Activated naive CD4-positive, alpha-beta T cell treated with Interleukin-2 at 50 U/mL for 16 hours (primary cell): ENCODE measurements at regions not wholly inside any gene's neighbourhood (a gene's known extent, or its start where the extent isn't known, plus 50 kb on each side); places are given as distances from the start of the nearest gene placed in this dataset.

Source experiments
- DNase-seq: peaks from one replicate; pipeline ENCODE4 v3.0.0-alpha.2; 2020

DNA sequence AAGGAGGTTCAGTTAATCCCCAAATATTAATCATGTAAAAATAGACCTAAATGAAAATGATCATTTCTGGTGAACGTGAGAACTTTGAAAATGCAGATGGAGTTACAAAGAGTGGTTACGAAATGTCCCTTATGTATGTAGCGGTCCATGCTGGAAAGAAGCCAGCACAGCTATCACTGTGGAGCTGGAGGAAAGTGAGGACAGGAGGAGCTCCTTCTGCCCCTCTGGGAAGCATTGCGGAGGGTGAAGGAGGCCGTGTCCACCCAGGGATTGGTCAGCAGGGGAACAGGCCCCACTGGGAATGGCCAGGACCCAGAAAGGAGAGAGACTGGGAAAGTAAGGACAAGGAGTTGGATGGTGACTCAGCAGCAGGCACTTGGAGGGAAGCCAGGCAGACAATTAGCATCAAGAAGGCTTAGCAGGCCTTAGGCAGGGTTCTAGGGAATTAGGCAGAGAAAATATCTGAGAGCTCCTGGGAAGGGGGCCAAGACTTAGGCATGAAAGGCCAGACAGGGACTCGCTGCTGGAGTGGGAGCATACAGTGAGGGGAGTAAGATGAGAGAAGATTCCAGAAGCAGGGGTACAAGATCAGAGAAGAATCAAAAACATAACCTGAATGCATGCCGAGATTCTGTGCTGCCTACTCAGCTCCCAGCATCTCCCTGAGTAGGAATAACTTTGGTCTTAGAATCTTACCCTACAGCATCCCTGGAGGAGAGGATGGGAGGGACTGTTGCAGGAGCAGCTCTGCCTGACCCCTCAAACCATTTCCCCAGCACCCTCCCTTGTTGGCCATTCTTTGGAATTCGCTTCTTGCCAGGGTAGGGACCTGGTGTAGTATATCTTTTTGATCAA, 171.0 kb upstream of the UMPS start:
- DNase-seq, result no peak

DNA sequence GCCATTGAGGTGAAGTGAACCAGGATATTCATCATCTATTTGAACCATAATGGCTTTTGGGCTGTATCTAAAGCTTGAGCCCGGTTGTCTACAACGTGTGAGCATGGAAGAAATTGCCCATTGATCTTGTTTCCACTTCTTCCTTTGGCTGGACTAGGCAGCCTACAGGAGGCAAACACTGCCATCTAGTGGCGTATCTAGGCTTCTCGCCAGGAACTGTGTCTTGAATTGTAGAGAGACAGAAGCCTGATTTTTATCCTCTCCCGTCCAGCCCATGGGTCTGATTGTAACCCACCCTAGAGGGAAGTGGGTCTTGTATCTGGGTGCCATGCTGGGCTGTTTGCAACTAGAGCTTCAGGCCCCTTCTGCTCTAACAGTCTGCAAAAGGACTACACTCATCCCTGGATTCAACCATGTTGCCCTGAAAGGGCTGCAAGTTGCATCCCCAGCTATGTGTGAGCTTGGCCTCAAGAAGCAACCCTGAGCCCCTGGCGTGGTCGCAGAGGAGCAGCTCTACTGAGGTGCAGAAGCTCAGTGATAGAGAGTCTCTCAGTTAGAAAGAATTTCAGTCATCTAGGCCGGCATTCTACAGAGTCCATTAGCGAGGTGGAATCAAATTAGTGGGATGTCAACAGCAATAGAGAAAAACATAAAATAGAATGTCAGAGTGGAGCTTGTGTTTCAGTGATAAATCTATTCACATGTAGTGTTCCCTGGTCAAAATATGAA, 170.2 kb upstream of the UMPS start:
- peak; percentile 55 for DNase-seq

GRCh38 chr3:124560666-124561215, 169.5 kb upstream of the UMPS start:
- DNase-seq, result no peak

- DNase-seq, result no peak
These were observed 167.5 kb upstream of the UMPS start for GRCh38 chr3:124562769-124563168.

- no peak for DNase-seq
These were observed 166.9 kb upstream of the UMPS start for GRCh38 chr3:124563376-124563775.

DNA sequence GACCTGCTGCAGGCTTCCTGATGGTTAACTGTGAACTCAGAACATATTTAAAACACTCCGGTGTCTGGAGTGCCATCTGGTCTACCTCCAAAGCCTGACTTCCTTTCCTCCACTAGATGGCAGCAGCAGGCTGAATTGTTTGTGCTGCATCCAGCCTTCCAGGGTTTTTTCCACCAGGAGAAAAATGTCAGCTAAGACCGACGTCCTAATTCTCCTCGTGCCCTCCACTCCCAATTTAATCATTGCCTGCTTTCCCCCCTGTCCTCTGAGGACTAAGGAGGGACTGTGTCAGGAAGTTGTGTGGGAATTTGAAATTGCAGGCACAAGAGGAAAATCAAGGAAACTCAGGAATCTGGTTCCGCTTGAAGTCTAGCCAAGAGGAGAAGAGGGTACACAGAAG, 165.2 kb upstream of the UMPS start:
- DNase-seq, result peak; percentile 43

GRCh38 chr3:124565551-124565950, 164.7 kb upstream of the UMPS start:
- DNase-seq, result no peak

DNA sequence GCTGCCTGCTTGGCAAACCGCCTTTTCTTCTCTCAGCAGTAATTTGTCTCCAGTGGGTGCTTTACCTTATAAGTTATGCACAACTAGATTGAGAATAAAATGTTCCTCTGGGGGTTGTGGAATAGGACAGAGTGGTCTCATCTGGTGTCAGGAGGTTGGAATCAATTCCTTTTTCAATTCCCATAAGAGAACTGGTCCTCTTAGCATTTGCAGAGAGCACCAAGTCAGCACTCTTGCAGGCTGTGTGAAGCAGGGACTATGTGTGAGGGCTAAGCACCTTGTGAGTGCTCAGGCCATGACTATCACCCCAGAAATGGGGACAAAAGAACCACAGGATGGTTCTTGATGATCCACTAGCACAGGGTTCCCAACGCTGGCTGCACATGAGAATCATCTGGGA, 163.6 kb upstream of the UMPS start:
- no peak for DNase-seq

DNA sequence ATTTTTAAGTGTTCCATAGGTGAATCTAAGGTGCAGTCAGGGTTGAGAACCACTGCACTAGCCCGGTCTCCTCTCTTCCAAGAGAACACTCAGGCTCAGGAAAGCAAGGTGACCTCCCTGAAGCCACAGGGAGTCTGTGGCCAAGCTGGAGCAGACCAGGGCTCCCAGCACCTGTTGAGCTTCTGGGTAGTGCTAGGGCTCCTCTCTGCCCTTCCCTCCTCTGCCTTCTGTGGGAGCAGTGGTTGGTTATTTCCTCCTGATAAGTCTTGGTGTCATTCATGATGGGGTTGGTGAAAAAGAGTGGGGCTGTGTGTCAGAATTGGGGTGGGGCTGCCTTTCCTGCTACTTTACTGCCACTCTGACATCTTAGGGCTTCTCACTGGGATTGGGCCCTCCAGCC, 163.1 kb upstream of the UMPS start:
- DNase-seq, result no peak

DNA sequence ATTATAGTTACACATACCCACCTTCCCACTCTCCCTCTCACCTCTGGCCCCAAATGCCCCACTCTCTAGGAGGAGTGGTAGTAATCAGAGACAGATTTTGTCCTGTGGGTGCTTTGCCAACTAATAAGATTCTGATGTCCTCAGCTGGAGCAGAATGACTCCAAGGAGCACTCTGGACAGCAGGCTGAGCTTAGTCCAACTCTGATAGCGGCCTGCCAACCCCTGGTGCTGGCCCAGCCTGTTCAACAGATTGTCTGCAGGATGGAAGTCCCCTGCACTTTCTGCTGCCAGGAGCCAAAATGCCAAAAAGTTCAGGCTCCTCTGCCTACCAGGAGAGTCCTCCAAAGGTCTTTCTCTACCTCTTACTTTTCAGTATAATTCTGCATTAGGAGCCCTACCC, 160.5 kb upstream of the UMPS start:
- DNase-seq, result no peak

DNA sequence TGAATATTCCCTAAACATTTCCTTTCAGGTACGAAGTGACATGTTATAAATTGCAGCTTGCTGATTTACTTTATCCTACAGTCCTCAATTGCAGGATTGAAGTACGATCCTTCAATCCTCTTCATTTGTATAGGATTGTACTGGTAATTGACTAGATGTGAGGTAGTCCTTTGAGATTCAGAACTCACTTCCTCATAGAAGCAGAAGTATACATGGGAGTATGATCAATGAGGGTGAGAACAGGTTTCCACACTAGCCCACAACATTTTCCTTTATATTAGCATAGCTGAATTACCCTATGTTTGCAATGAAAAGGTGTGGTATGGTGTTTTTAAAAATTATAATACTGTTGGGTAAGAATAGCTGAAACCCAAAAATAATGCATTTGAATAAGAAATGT, 160.0 kb upstream of the UMPS start:
- no peak for DNase-seq

DNA sequence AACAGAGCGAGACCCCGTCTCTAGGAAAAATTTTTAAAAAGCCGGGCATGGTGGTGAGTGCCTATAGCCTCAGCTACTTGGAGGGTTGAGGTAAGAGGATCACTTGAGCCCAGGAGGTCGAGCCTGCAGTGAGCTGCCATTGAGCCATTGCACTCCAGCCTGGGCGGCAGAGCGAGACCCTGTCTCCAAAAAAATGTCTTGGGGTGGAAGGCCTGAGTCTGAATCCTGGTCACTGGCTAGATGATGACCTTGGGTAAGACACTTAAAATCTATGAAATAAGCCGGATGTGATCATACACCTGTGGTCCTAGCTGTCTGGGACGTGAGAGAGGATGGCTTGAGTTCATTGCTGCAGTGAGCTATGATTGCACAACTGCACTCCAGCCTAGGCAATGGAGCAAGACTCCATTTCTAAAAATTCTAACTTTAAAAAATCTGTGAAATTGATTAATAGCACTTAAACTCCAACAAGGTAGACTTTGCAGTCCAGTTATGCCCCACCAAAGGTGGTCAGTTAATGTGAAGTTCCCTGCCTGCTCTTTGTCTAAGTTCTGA, 157.3 kb upstream of the UMPS start:
- no peak for DNase-seq

GRCh38 chr3:124574012-124574411, 156.2 kb upstream of the UMPS start:
- DNase-seq, result no peak

DNA sequence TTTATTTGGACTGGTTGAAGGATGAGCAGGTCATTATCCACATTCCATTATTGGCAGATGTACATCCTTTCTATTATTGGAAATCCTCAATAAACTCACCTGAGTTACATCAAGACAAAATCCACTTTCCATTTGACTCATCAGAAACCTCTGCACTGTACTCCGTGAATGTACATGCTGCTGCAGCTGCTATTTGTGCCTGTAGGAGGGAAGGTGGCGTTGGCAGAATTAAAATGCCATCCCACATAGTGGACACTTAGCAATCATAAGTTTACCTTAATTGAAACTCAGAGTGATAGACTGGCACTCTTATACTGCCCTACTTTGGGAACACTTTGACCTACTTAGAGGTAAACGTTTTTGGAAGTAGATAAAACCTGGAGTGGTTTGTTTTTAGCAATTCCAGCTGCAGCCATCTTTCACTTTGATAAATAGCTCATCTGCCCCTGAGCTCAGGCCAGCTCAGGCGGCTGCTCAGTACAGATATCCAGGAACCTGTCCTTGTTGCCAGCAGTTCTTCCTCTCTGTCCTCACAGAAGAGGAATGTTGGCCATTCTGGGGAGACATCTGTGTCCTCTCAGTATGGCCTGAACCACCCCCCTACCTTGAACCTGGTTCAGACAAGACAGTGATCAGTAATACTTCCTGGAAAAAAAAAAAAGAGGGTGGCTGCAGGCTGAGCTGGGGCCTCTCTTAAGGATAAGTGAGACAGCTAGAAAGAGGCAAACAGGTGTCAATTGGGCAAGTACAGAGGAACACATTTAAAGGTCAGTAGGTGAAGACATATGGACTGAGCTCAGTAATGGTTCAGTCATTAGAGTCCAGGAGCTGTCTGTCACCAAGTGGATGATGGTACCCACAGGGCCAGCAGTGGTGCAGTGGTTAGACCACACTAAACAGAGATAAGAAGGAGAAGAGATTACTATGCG, 153.4 kb upstream of the UMPS start:
- no peak for DNase-seq

DNA sequence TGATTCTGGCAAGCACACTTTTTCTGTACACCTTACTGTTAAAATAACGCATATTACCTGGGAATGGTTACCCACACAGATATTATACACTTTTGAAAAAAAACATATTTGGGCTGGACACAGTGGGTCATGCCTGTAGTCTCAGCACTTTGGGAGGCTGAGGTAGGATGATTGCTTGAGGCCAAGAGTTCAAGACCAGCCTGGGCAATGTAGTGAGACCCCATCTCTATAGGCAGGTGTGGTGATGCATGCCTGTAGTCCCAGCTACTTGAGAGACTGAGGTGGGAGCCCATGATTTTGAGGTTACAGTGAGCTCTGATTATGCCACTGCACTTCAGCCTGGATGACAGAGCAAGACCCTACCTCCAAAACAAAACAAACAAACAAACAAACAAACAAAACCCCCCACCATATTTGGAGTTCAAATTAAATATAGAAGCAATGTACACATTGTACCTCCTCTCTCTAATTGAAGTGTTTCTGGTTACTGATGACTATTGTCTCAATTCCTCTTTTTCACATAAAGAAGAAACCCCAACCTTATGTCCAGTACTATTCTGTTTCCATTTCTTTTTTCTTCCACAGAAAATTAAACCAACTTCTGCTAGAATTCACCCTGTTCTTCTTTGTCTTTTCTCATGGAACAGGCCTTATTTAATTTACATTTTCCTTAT, 152.6 kb upstream of the UMPS start:
- no peak for DNase-seq

GRCh38 chr3:124579641-124580040, 150.6 kb upstream of the UMPS start:
- no peak for DNase-seq

DNA sequence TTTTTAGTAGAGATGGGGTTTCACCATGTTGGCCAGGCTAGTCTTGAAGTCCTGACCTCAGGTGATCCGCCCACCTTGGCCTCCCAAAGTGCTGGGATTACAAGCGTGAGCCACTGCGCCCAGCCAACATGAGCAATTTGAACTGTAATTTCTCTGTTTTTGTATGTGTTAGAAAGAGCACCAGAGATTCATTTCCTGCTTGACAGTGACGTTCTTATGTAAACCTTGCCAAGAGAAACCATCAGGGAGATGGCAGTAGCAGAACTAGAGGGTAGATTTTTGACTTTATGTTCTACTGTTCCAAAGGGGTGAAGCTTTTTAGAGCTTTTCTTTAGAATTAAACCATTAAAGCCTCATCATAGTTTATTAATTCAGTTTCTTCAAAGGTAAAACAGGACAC, 148.1 kb upstream of the UMPS start:
- DNase-seq, result no peak

DNA sequence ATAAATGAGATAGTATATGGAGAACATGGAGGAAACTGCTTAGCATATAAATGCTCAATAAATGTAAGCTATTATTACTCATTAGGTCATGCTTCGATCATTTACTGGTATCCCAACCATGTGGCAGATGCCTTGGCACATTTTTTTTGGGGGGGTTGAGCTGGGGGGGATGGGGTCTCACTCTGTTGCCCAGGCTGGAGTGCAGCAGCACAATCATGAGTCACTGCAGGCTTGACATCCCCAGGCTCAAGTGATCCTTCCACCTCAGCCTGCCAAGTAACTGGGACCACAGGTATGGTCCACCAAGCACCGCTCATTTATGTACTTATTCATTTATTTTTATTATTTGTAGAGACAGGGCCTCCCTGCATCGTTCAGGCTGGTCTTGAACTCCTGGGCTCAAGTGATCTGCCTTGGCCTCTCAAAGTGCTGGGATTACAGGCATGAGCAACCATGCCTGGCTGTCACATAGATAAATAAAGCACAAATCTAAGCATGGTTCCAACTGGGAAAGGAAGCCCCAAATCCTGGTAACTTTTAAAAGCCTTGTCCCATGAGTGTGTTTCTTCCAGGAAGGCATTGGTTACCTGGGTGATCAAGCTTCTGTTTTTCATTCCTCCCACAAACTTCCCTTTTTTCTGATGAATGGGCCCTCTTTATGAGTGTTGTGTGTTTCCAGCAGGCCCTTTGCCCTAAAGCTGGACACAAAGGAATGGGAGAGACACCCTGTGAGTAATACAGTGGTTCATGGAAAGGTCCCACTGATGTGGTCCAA, 147.4 kb upstream of the UMPS start:
- no peak for DNase-seq

DNA sequence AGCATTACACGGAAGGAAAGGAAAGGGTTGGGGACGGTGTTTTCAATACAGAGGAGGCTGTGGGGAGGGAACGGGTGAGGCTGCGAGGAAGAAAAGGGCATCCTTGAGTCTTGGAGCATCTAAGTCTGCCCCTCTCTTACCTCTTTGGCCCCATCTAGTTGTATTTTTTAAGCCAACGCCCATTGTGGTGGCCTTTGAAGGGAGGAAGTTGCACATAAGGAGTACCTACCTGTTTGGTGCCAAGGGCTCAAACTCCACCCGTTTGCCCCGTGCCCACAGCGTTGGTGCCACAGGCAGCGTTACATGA, 146.1 kb upstream of the UMPS start:
- no peak for DNase-seq

DNA sequence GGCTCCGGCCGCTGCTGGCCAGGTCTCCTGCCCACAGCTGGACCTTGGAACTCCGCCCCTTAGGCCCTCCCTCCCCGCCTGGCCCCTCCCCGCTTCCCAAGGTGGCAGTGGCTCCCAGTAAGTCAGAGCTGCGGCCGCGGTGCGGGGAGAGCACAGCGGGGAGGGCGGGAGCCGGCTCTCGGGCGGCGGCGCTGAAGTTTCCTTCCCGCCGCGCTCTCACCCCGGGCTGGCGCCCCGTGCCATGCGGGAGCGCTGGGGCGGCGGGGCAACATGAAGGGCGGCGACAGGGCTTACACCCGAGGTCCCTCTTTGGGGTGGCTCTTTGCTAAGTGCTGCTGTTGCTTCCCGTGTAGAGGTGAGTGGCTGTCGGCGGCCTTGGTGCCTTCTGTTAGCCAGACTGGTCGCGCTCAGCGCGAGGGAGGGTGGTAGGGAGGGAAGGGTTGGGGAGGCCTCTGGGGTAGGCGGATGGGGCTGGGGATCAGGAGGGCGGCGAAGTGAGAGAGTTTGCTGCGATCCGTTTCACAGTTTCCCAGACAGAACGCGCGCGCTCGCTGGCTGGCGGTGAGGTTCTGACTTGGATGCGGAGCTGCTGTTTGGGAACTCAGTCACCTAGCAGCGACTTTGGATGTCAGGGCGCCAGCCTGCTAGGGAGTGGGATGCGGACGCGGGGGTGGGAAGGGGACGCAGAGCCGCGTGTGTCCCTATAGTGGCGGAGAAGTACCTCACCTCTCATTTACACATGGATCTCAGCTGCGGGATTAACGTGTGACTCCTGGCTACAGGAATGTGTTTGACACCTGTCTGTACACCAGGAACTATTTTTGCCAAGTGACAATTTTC, 145.5 kb upstream of the UMPS start:
- peak; percentile 33 for DNase-seq
